ENCODE measurements at regions not wholly inside any gene's neighbourhood (a gene's known extent, or its start where the extent isn't known, plus 50 kb on each side); places are given as distances from the start of the nearest gene placed in this dataset.

DNA sequence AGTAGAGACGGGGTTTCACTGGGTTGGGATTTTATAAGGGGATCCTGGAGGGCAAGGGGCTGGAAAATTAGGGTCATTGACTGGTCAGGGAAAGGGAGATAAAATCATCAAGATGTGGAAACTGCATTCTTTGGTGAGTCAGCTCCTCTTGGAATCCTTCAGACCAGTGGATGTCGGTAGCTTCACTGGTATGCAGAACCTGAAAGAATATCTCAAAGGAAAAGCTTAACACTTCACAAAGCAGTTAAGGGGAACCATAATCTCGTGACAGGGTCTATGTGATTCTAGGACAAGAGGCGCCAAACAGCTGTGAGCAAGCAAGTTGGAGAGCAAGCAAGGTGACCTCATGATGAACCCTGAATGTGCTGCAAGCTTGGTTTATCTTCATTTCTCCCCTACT, 634.7 kb upstream of the AUTS2 start:
- Histone ChIP-seq H3K36me3 (ENCODE audit: control insufficient read depth in 2 of 3, insufficient read depth in 3 of 3, low read length in 3 of 3) (no peaks in the 10 kb centered on the region), H3K9me3 (ENCODE audit: control insufficient read depth in 2 of 3, insufficient read depth in 1 of 3, low read length in 3 of 3) (no peaks in the 10 kb centered on the region), H3K9ac (ENCODE audit: low read length in 3 of 3) (no peak overlapping the region), H3K27me3 (ENCODE audit: control insufficient read depth, insufficient read depth, low read length) (no peaks in the 10 kb centered on the region), H3K4me1 (ENCODE audit: control insufficient read depth in 2 of 3, insufficient read depth in 2 of 3, low read depth in 1 of 3, low read length in 3 of 3) (no peaks in the 10 kb centered on the region), H3K4me3 (ENCODE audit: low read length in 3 of 3) (no peak overlapping the region), H3K27ac (ENCODE audit: low read depth in 2 of 2, low read length in 2 of 2) (no peak overlapping the region)
- intact Hi-C loops (cut with DNase I): no loop called here
- FAIRE-seq (no peak), DNase-seq (peak in 1 of 5 donors; percentile 24)
- TF ChIP-seq, protein P1, sequence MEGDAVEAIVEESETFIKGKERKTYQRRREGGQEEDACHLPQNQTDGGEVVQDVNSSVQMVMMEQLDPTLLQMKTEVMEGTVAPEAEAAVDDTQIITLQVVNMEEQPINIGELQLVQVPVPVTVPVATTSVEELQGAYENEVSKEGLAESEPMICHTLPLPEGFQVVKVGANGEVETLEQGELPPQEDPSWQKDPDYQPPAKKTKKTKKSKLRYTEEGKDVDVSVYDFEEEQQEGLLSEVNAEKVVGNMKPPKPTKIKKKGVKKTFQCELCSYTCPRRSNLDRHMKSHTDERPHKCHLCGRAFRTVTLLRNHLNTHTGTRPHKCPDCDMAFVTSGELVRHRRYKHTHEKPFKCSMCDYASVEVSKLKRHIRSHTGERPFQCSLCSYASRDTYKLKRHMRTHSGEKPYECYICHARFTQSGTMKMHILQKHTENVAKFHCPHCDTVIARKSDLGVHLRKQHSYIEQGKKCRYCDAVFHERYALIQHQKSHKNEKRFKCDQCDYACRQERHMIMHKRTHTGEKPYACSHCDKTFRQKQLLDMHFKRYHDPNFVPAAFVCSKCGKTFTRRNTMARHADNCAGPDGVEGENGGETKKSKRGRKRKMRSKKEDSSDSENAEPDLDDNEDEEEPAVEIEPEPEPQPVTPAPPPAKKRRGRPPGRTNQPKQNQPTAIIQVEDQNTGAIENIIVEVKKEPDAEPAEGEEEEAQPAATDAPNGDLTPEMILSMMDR (IDR thresholded peaks at IDR 0.05; ENCODE audit: borderline replicate concordance, extremely low read depth, insufficient read depth): no peak

DNA sequence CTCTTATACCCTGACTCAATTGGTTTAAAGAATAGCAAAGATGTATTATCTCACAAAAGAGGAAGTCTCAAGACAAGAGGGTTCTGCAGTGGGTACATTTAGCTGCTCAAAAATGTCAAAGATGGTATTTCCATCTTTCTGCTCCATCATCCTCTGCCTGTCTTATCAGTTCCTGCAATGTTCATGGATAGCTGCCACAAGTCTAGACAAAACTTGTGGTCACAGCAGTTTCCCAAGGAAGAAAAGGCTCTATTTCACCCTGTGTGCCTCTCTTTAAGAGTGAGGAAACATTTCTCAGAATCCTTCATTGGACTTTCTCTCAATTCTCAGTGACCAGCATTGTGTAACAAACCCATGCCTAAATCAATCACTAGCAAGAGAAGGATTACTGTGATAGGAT, 634.2 kb upstream of the AUTS2 start:
- TF ChIP-seq, protein P1 (IDR thresholded peaks at IDR 0.05; ENCODE audit: borderline replicate concordance, extremely low read depth, insufficient read depth): no peak
- Histone ChIP-seq H3K9me3 (ENCODE audit: control insufficient read depth in 2 of 3, insufficient read depth in 1 of 3, low read length in 3 of 3) (no peaks in the 10 kb centered on the region), H3K27ac (ENCODE audit: low read depth in 2 of 2, low read length in 2 of 2) (no peak overlapping the region), H3K9ac (ENCODE audit: low read length in 3 of 3) (no peak overlapping the region), H3K27me3 (ENCODE audit: control insufficient read depth, insufficient read depth, low read length) (no peaks in the 10 kb centered on the region), H3K4me1 (ENCODE audit: control insufficient read depth in 2 of 3, insufficient read depth in 2 of 3, low read depth in 1 of 3, low read length in 3 of 3) (no peaks in the 10 kb centered on the region), H3K4me3 (ENCODE audit: low read length in 3 of 3) (no peak overlapping the region), H3K36me3 (ENCODE audit: control insufficient read depth in 2 of 3, insufficient read depth in 3 of 3, low read length in 3 of 3) (no peaks in the 10 kb centered on the region)
- intact Hi-C loops (cut with DNase I): no loop called here
- DNase-seq (no peak), FAIRE-seq (no peak)

DNA sequence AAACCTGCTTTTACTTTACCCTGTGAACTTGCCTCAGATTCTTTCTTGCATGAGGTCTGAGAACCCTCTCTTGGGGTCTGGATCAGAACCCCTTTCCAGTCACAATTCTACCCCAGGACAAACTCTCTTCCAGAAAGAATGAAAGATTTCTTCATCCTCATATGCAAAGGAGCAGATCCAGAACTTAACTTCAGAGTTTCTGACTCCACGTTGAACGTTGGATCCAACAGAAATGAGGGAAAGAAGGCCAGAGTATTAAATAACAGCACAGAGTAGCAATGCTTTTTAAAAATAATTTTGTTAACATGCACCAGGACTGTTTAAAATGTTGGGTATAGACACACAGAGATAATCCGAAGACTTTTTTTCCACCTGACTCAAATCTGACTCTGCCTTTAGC, 632.9 kb upstream of the AUTS2 start:
- TF ChIP-seq, protein P1 (IDR thresholded peaks at IDR 0.05; ENCODE audit: borderline replicate concordance, extremely low read depth, insufficient read depth): no peak
- FAIRE-seq (no peak), DNase-seq (no peak)
- H3K4me1 ChIP-seq (ENCODE audit: control insufficient read depth in 2 of 3, insufficient read depth in 2 of 3, low read depth in 1 of 3, low read length in 3 of 3): no peaks in the 10 kb centered on the region
- H3K27me3 ChIP-seq (ENCODE audit: control insufficient read depth, insufficient read depth, low read length): no peaks in the 10 kb centered on the region
- no peaks in the 10 kb centered on the region for H3K9me3 ChIP-seq (ENCODE audit: control insufficient read depth in 2 of 3, insufficient read depth in 1 of 3, low read length in 3 of 3)
- no peak overlapping the region for H3K27ac ChIP-seq (ENCODE audit: low read depth in 2 of 2, low read length in 2 of 2)
- intact Hi-C loops (cut with DNase I): no loop called here
- no peak overlapping the region for H3K9ac ChIP-seq (ENCODE audit: low read length in 3 of 3)
- H3K36me3 ChIP-seq (ENCODE audit: control insufficient read depth in 2 of 3, insufficient read depth in 3 of 3, low read length in 3 of 3): no peaks in the 10 kb centered on the region
- H3K4me3 ChIP-seq (ENCODE audit: low read length in 3 of 3): no peak overlapping the region

DNA sequence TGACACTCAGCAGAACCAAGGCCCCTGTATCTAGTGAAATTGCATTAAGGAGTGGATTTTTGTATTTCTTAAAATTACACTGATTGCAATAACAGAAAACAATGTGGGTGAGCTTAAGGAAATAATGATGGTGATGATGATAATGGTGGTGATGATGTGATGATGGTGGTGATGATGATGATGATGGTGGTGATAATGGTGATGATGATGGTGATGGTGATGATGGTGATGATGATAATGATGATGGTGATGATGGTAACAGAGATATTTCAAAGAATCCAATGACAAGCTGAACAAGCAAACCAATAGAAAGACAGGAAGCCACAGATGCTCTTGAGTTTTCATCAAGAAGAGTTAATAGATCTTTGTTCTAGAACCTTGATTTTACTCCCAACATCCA, 630.7 kb upstream of the AUTS2 start:
- Histone ChIP-seq H3K27ac (ENCODE audit: low read depth in 2 of 2, low read length in 2 of 2) (no peak overlapping the region), H3K9ac (ENCODE audit: low read length in 3 of 3) (no peak overlapping the region), H3K4me1 (ENCODE audit: control insufficient read depth in 2 of 3, insufficient read depth in 2 of 3, low read depth in 1 of 3, low read length in 3 of 3) (no peaks in the 10 kb centered on the region), H3K4me3 (ENCODE audit: low read length in 3 of 3) (no peak overlapping the region), H3K9me3 (ENCODE audit: control insufficient read depth in 2 of 3, insufficient read depth in 1 of 3, low read length in 3 of 3) (no peaks in the 10 kb centered on the region), H3K27me3 (ENCODE audit: control insufficient read depth, insufficient read depth, low read length) (no peaks in the 10 kb centered on the region), H3K36me3 (ENCODE audit: control insufficient read depth in 2 of 3, insufficient read depth in 3 of 3, low read length in 3 of 3) (no peaks in the 10 kb centered on the region)
- DNase-seq (no peak), FAIRE-seq (no peak)
- TF ChIP-seq, protein P1 (IDR thresholded peaks at IDR 0.05; ENCODE audit: borderline replicate concordance, extremely low read depth, insufficient read depth): no peak
- intact Hi-C loops (cut with DNase I): no loop called here

Measured in kidney (tissue), 13 donors.